ENCODE measurements at regions not wholly inside any gene's neighbourhood (a gene's known extent, or its start where the extent isn't known, plus 50 kb on each side); places are given as distances from the start of the nearest gene placed in this dataset.

DNA sequence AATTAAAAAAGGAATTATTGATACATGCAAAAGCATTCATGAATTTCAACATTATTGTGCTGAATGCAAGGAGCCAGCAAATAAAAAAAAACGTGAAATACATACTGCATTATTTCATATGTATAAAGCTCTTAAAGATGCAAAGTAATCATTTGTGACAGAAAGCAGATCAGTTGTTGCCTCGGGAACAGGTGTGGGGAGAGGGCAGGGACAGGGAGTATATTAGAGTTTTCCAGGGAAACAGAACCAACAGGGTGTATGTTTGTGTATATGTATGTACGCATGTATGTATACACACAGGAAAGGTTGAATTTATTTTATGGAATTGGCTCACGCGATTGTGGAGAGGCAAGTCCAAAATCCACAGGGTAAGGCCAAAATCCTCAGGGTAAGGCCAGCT is 502.9 kb upstream of the ARGLU1 start:
- TF ChIP-seq, protein P1, sequence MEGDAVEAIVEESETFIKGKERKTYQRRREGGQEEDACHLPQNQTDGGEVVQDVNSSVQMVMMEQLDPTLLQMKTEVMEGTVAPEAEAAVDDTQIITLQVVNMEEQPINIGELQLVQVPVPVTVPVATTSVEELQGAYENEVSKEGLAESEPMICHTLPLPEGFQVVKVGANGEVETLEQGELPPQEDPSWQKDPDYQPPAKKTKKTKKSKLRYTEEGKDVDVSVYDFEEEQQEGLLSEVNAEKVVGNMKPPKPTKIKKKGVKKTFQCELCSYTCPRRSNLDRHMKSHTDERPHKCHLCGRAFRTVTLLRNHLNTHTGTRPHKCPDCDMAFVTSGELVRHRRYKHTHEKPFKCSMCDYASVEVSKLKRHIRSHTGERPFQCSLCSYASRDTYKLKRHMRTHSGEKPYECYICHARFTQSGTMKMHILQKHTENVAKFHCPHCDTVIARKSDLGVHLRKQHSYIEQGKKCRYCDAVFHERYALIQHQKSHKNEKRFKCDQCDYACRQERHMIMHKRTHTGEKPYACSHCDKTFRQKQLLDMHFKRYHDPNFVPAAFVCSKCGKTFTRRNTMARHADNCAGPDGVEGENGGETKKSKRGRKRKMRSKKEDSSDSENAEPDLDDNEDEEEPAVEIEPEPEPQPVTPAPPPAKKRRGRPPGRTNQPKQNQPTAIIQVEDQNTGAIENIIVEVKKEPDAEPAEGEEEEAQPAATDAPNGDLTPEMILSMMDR (conservative IDR thresholded peaks at IDR 0.05): no peak
- no peak for TF ChIP-seq ZFX (IDR thresholded peaks at IDR 0.05)
- no peak overlapping the region for H3K27ac ChIP-seq

DNA sequence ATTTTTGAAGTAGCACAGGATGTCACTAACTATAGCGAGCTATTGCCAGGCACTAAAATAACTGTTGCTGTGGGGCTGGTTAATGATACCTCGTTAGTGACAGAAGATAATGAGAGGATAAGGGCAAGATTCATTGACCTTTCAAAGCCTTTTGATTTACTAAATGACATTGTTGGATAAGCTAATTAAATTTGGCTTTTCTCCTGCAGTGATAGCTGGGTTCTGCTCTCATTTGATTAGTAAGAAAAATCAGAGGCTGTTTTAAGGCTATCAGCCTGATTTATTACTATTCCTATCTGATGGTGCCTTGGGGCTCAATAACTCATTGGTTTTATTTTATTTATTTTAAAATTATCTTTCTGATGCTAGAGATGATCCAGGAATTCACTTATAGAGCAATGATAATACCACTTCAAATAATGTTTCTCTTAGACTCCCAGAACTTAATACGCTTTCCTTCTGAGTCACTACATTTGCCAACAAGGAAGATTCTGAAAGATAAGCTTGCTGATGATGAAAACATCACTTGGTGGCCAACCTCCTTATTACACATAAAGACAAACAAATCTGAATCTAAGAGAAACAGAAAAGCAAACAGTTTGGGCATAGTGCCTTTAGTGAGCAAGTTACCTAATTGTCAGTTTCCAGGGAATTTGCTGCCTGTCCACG is 501.3 kb upstream of the ARGLU1 start:
- TF ChIP-seq, protein P1 (conservative IDR thresholded peaks at IDR 0.05): no peak
- no peak for TF ChIP-seq ZFX (IDR thresholded peaks at IDR 0.05)
- no peak overlapping the region for H3K27ac ChIP-seq

DNA sequence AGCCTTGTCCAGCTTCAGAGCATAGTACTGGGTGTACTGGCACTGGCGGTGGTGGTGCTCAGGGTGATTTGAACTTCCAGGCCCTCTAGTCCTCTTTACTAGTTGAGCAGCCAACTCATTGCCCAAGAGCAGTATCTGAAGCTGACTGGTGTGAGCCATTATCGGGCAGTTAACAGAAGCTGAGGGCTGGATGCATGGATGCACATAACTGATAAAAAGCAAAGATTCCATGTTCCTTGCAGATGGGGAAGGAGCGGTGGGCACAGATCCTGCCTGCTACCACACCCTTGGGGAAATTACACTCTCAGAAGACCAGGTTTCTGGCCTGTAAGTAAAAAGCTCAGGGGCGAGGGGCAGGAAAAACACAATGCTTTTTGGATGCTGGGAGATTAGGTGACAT is 499.4 kb upstream of the ARGLU1 start:
- TF ChIP-seq, protein P1 (conservative IDR thresholded peaks at IDR 0.05): no peak
- no peak overlapping the region for H3K27ac ChIP-seq

DNA sequence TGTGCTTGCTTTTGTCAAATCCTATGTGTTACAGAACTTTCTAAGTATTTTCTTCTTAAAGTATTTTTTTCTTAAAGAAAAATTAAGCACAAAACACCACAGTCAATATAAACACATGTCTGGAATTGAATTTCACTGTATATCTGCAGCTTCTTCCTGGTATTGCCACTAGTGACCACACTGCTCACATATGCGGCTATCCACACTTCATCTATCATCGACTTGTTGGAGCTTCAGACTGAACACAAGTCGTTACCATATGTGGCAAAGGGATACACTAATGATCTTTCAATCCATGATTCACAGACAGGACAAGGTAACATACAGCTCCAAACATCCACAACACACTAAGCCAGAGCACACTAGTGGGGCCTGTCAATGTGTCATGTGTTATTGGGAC is 498.4 kb upstream of the ARGLU1 start:
- H3K27ac ChIP-seq: no peak overlapping the region
- TF ChIP-seq, protein P1 (conservative IDR thresholded peaks at IDR 0.05): no peak
- no peak for TF ChIP-seq ZFX (IDR thresholded peaks at IDR 0.05)

DNA sequence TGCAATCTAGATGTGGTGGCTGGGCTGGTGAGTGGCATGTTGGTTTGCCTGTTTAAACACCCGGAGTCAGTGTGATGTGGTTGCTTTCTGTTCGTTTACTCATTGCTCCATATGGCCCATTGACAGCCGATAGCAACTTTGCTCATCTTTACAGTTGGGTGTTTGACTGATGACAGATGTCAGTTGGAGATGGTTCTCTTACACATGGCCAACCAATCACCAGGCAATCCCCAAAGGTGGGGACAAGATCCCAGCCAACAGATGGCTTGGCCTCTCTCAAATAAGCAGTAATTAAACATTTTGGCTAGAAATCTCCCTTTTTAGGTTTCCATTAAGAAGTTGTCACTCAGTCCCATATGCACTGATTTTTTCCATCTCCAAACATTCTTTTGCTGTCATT is 497.1 kb upstream of the ARGLU1 start:
- H3K27ac ChIP-seq: no peak overlapping the region
- TF ChIP-seq, protein P1 (conservative IDR thresholded peaks at IDR 0.05): no peak
- TF ChIP-seq ZFX (IDR thresholded peaks at IDR 0.05): no peak

DNA sequence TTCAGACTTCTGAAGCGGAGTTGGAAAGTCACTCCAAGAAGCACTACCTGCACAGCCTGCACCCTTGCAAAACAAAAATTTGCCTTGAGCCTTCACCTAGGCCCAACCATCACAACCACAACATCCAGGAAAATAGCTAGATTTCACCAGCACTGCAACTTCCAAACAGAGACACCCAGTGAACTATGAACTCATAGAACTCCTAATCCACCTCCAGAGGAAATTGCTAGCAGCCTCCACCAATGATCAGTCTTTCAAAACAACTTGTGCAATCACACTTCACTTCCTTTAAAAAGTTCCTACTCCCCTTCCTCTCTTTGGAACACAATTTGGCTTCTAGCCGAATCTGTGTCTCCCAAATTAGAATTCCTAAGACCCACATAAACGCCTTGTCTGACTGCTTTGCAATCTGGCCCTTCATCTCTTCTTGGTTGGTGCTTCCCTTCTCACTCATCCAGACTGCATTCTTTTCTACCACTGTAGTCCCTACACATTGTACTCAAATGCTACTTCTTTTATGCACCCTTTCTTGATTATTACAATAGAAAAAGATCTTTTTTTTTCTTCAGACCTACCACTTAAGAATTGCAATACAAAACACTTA is 489.2 kb upstream of the ARGLU1 start:
- TF ChIP-seq, protein P1 (conservative IDR thresholded peaks at IDR 0.05): no peak
- TF ChIP-seq ZFX (IDR thresholded peaks at IDR 0.05): no peak

DNA sequence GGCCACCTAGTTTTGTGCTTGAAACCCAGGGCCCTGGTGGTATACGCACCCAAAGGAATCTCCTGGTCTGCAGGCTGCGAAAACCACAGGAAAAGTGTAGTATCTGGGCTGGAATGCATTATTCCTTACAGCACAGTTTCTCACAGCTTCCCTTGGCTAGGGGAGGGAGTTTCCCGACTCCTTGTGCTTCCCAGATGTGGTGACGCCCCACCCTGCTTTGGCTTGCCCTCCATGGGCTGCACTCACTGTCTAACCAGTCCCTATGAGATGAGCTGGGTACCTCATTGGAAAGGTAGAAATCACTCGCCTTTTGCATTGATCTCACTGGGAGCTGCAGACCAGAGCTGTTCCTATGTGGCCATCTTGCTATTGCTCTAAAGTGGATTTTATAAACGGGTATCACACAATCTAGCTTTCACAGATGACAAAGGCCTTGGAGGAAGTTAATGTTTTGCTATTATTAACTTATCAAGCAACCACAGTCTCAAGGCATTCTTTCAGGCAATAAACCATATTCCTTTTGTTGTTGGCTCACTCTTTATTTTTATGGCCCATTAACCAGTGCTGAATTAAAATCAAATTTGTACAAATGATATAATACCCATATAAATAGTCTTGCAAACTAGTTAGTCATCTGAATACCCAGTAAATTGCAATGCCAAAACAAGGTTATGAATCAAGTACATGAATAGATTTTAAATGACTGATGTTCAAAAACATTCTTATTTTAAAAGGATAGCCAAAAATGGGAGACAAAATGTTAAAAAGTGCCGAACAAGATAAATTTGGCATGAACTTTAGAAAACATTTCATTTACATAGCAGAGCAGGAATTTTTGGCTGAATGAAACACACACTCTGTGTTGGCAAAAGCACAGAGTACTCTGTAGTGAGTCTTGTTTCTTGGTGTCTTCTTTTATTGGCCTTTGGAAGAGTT is 475.4 kb upstream of the ARGLU1 start:
- TF ChIP-seq, protein P1 (conservative IDR thresholded peaks at IDR 0.05): no peak
- no peak for TF ChIP-seq ZFX (IDR thresholded peaks at IDR 0.05)
- no peak overlapping the region for H3K27ac ChIP-seq

More for the DNA sequence above, 489.2 kb upstream of the ARGLU1 start:
- no peak overlapping the region for H3K27ac ChIP-seq

All from C4-2B (cell line).